Gastrocnemius medialis (tissue), 4 donors: ENCODE measurements at regions not wholly inside any gene's neighbourhood (a gene's known extent, or its start where the extent isn't known, plus 50 kb on each side); places are given as distances from the start of the nearest gene placed in this dataset.

Experiments used
- CTCF ChIP-seq, 5 experiments: fragments of 450-650 bp in 3 of 5; fragments of 200-600 bp in 2 of 5; sonication (generic) in 2 of 5; IDR thresholded peaks in 4 of 5; conservative IDR thresholded peaks in 1 of 5; 1 replicate in 4 of 5; 2 replicates in 1 of 5; pipeline ENCODE4 v1.5.1; 2016 to 2019; ENCODE audit warnings: antibody characterized with exemption in 5 of 5, mild to moderate bottlenecking in 3 of 5, moderate library complexity in 3 of 5
- POLR2A ChIP-seq, 2 donors: fragments of 450-650 bp; IDR thresholded peaks; one replicate each; pipeline ENCODE4 v1.6.1; 2017; ENCODE audit warnings: antibody characterized with exemption in 2 of 2, mild to moderate bottlenecking in 2 of 2, moderate library complexity in 2 of 2

GRCh38 chr2:221831051-221831450 lies 258.9 kb upstream of the EPHA4 start:
- TF ChIP-seq POLR2A (IDR thresholded peaks at IDR 0.05) = no peak
- TF ChIP-seq CTCF (IDR thresholded peaks at IDR 0.05 in 4 of 5, conservative IDR thresholded peaks at IDR 0.05 in 1 of 5) = no peak
